HCT116 (cell line): ENCODE measurements at regions not wholly inside any gene's neighbourhood (a gene's known extent, or its start where the extent isn't known, plus 50 kb on each side); places are given as distances from the start of the nearest gene placed in this dataset.

Source experiments
- ATAC-seq: fragments of 200-7000 bp; cut with Tn5 transposase; 2 replicates; pipeline ENCODE4 v1.9.1; 2020; ENCODE audit warnings: mild to moderate bottlenecking, moderate library complexity
- BruUV-seq: library from RNA; stranded (reverse); fragments of 400-500 nt; replicated peaks from 2 replicates; lab custom pipeline; 2021; lab: Mats Ljungman, UMichigan
- CTCF ChIA-PET: fragments of 300-600 bp; sonication (Branson Sonifier 250); formaldehyde crosslinking; loops from one replicate; lab custom pipeline; 2021; ENCODE audit warnings: antibody characterized with exemption; lab: Charles Lee
- POLR2A ChIA-PET: fragments of 300-600, 350-600 bp; sonication (Branson Sonifier 250); formaldehyde crosslinking; loops from one replicate; lab custom pipeline; 2021; ENCODE audit warnings: antibody characterized with exemption; lab: Charles Lee
- RAD21 ChIA-PET, 2 experiments: fragments of 300-600 bp; sonication (Branson Sonifier 250); formaldehyde crosslinking; loops; one replicate each; lab custom pipeline; 2023; ENCODE audit warnings: low total read pairs in 2 of 2; ENCODE audit not compliant: uncharacterized antibody in 2 of 2, unreplicated experiment in 2 of 2, low non-redundant PET in 1 of 2; lab: Charles Lee
- DNase-seq: peaks from one replicate; pipeline ENCODE4 v3.0.0-alpha.2; 2010; ENCODE audit warnings: low read depth, low spot score
- H2AFZ ChIP-seq: fragments of 200-600 bp; shearing (Covaris generic), sonication (generic); 2 replicates; pipeline ENCODE4 v1.6.1; 2017; ENCODE audit warnings: low read depth, mixed run types, mixed read lengths, antibody characterized with exemption, low read length; ENCODE audit not compliant: poor library complexity, severe bottlenecking
- H3K27ac ChIP-seq: 2 replicates; pipeline ENCODE4 v1.5.1; 2012; ENCODE audit warnings: low read depth, low read length
- H3K27me3 ChIP-seq: fragments of 200-600 bp; sonication (generic); 2 replicates; pipeline ENCODE4 v1.6.1; 2016; ENCODE audit warnings: mixed run types, low read length, mixed read lengths; ENCODE audit not compliant: insufficient read depth
- H3K36me3 ChIP-seq, 2 experiments: fragments of 200-500 bp in 1 of 2; fragments of 200-600 bp in 1 of 2; sonication (Bioruptor generic) in 1 of 2; sonication (generic) in 1 of 2; 2 replicates each; pipeline versions ENCODE4 v1.5.1 to v1.6.1; 2014 to 2016; ENCODE audit warnings: low read length in 2 of 2, inconsistent platforms in 1 of 2, mixed read lengths in 1 of 2, mixed run types in 1 of 2; ENCODE audit not compliant: insufficient read depth in 2 of 2, control insufficient read depth in 1 of 2
- H3K4me1 ChIP-seq, 2 experiments: fragments of 200-600 bp in 1 of 2; sonication (generic) in 1 of 2; 2 replicates each; pipeline versions ENCODE4 v1.5.1 to v1.6.1; 2012 to 2017; ENCODE audit warnings: low read length in 2 of 2, inconsistent platforms in 1 of 2, mild to moderate bottlenecking in 1 of 2, mixed read lengths in 1 of 2, mixed run types in 1 of 2, moderate library complexity in 1 of 2; ENCODE audit not compliant: insufficient read depth in 2 of 2, control insufficient read depth in 1 of 2
- H3K4me2 ChIP-seq: fragments of 200-600 bp; sonication (generic); 2 replicates; pipeline ENCODE4 v1.6.1; 2017; ENCODE audit warnings: mixed run types, low read length, mixed read lengths
- H3K4me3 ChIP-seq, 2 experiments: fragments of 200-600 bp in 1 of 2; sonication (generic) in 1 of 2; replicated peaks in 1 of 2; 2 replicates each; pipeline ENCODE4 v1.5.1; 2011 to 2016; ENCODE audit warnings: low read length in 2 of 2, control low read depth in 1 of 2, low read depth in 1 of 2, mild to moderate bottlenecking in 1 of 2, mixed read lengths in 1 of 2, mixed run types in 1 of 2
- H3K79me2 ChIP-seq: fragments of 200-600 bp; sonication (generic); 2 replicates; pipeline ENCODE4 v1.6.1; 2017; ENCODE audit warnings: mild to moderate bottlenecking, mixed run types, low read length, moderate library complexity, mixed read lengths; ENCODE audit not compliant: insufficient read depth
- H3K9ac ChIP-seq: fragments of 200-600 bp; sonication (generic); 2 replicates; pipeline ENCODE4 v1.6.1; 2016; ENCODE audit warnings: low read length, mixed read lengths
- H3K9me2 ChIP-seq: fragments of 200-600 bp; sonication (generic), shearing (Covaris generic); 2 replicates; pipeline ENCODE4 v1.6.1; 2017; ENCODE audit warnings: mixed run types, mild to moderate bottlenecking, moderate library complexity; ENCODE audit not compliant: insufficient read depth
- H3K9me3 ChIP-seq, 2 experiments: fragments of 200-500 bp in 1 of 2; fragments of 200-600 bp in 1 of 2; sonication (Bioruptor generic) in 1 of 2; sonication (generic) in 1 of 2; 2 replicates each; pipeline ENCODE4 v1.6.1; 2014 to 2017; ENCODE audit warnings: low read length in 2 of 2, mixed read lengths in 2 of 2, inconsistent platforms in 1 of 2, low read depth in 1 of 2, mild to moderate bottlenecking in 1 of 2, mixed run types in 1 of 2, moderate library complexity in 1 of 2; ENCODE audit not compliant: control insufficient read depth in 1 of 2, insufficient read depth in 1 of 2
- H4K20me1 ChIP-seq: fragments of 200-600 bp; sonication (generic), shearing (Covaris generic); 2 replicates; pipeline ENCODE4 v1.6.1; 2017; ENCODE audit warnings: mixed run types, mild to moderate bottlenecking, moderate library complexity; ENCODE audit not compliant: insufficient read depth
- ATF3 ChIP-seq: IDR thresholded peaks from 2 replicates; pipeline ENCODE4 v1.6.1; 2012
- CBX3 ChIP-seq: IDR thresholded peaks from 2 replicates; pipeline ENCODE4 v1.6.1; 2012; ENCODE audit warnings: low read depth
- CEBPB ChIP-seq: IDR thresholded peaks from 2 replicates; pipeline ENCODE4 v1.6.1; 2012; ENCODE audit warnings: low read depth
- ELF1 ChIP-seq: IDR thresholded peaks from 2 replicates; pipeline ENCODE4 v1.6.1; 2012; ENCODE audit warnings: low read depth, borderline replicate concordance
- EZH2 ChIP-seq: fragments of 200-600 bp; sonication (generic); IDR thresholded peaks from 2 replicates; pipeline ENCODE4 v1.6.1; 2017; ENCODE audit warnings: antibody characterized with exemption, mixed run types
- EZH2phosphoT487 ChIP-seq: fragments of 200-600 bp; IDR thresholded peaks from 2 replicates; pipeline ENCODE4 v1.6.1; 2018; ENCODE audit warnings: antibody characterized with exemption, borderline replicate concordance
- FOSL1 ChIP-seq: IDR thresholded peaks from 2 replicates; pipeline ENCODE4 v1.6.1; 2012; ENCODE audit warnings: low read depth
- JUND ChIP-seq: IDR thresholded peaks from 2 replicates; pipeline ENCODE4 v1.6.1; 2012
- MAX ChIP-seq: IDR thresholded peaks from 2 replicates; pipeline ENCODE4 v1.6.1; 2012
- POLR2AphosphoS5 ChIP-seq: IDR thresholded peaks from 2 replicates; pipeline ENCODE4 v1.6.1; 2011; ENCODE audit warnings: mild to moderate bottlenecking, low read depth, low read length, moderate library complexity
- SIN3A ChIP-seq: IDR thresholded peaks from 2 replicates; pipeline ENCODE4 v1.6.1; 2012; ENCODE audit warnings: low read depth
- SRF ChIP-seq: IDR thresholded peaks from 2 replicates; pipeline ENCODE4 v1.6.1; 2012; ENCODE audit warnings: low read depth
- TCF7L2 ChIP-seq: IDR thresholded peaks from 2 replicates; pipeline ENCODE4 v1.7.0; 2011; ENCODE audit warnings: borderline replicate concordance, inconsistent platforms; ENCODE audit not compliant: insufficient read depth, insufficient read length; ENCODE audit errors: extremely low read depth
- YY1 ChIP-seq: IDR thresholded peaks from 2 replicates; pipeline ENCODE4 v1.6.1; 2011; ENCODE audit warnings: low read length, low read depth, moderate library complexity, mild to moderate bottlenecking; ENCODE audit not compliant: insufficient replicate concordance; ENCODE audit errors: extremely low read depth
- ZFX ChIP-seq: fragments of 450-650 bp; IDR thresholded peaks from 2 replicates; pipeline ENCODE4 v1.6.1; 2017
- intact Hi-C: fragments of 100-400 bp; cut with micrococcal nuclease; formaldehyde crosslinking; loops from 2 replicates; pipeline ENCODE4 v1.10.0; 2022
- TF ChIP-seq, protein P1 (sequence below): IDR thresholded peaks from 2 replicates; pipeline ENCODE4 v1.6.1; 2011; ENCODE audit warnings: mild to moderate bottlenecking, low read length, moderate library complexity; ENCODE audit not compliant: insufficient replicate concordance; ENCODE audit errors: extremely low read depth
- TF ChIP-seq, protein P2 (sequence below), 3 experiments: fragments of 200-600 bp in 1 of 3; sonication (generic) in 1 of 3; IDR thresholded peaks in 2 of 3; conservative IDR thresholded peaks in 1 of 3; 2 replicates each; pipeline ENCODE4 v1.5.1; 2012 to 2017; ENCODE audit warnings: low read depth in 2 of 3, low read length in 2 of 3, antibody characterized with exemption in 1 of 3, borderline replicate concordance in 1 of 3, control low read depth in 1 of 3, mild to moderate bottlenecking in 1 of 3, mixed read lengths in 1 of 3, mixed run types in 1 of 3, moderate library complexity in 1 of 3; ENCODE audit not compliant: insufficient read depth in 1 of 3

- TF ChIP-seq, protein P1, sequence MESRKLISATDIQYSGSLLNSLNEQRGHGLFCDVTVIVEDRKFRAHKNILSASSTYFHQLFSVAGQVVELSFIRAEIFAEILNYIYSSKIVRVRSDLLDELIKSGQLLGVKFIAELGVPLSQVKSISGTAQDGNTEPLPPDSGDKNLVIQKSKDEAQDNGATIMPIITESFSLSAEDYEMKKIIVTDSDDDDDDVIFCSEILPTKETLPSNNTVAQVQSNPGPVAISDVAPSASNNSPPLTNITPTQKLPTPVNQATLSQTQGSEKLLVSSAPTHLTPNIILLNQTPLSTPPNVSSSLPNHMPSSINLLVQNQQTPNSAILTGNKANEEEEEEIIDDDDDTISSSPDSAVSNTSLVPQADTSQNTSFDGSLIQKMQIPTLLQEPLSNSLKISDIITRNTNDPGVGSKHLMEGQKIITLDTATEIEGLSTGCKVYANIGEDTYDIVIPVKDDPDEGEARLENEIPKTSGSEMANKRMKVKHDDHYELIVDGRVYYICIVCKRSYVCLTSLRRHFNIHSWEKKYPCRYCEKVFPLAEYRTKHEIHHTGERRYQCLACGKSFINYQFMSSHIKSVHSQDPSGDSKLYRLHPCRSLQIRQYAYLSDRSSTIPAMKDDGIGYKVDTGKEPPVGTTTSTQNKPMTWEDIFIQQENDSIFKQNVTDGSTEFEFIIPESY: no peak
- TF ChIP-seq ATF3 (no peak), EZH2phosphoT487 (no peak), CEBPB (no peak), EZH2 (no peak), MAX (no peak)
Measured at GRCh38 chr1:56382929-56383328, 196.4 kb downstream of the PLPP3 start (continued).

DNA sequence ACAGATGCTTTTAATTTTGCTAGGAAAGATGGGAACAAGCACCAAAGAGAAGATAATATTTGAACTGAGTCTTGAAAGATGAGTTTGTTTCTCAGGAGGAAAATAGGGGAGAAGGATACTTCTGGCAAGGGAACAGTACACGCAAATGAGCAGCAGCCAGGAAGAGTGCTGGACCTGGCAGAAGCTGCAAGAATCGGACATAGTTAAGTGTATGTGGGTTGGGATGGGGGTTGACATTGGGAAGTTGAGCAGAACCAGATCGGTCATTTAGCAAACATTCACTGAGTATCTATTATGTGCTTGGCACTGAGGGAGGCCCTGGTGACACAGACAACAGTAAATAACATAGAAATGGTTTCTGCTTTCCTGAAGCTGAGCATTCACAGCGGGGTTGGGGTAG lies 198.8 kb downstream of the PLPP3 start:
- Histone ChIP-seq H3K4me1 (peaks cover 0 to 11% of the 10 kb centered on the region in 2 experiments; a peak in 3 of 4 replicates), H3K9ac (no peak overlapping the region), H4K20me1 (no peaks in the 10 kb centered on the region)
- intact Hi-C loops: no loop called here
- no peak for TF ChIP-seq FOSL1
- TF ChIP-seq YY1: no peak
- no peak for TF ChIP-seq CEBPB
- no peak for TF ChIP-seq MAX
- TF ChIP-seq, protein P2, sequence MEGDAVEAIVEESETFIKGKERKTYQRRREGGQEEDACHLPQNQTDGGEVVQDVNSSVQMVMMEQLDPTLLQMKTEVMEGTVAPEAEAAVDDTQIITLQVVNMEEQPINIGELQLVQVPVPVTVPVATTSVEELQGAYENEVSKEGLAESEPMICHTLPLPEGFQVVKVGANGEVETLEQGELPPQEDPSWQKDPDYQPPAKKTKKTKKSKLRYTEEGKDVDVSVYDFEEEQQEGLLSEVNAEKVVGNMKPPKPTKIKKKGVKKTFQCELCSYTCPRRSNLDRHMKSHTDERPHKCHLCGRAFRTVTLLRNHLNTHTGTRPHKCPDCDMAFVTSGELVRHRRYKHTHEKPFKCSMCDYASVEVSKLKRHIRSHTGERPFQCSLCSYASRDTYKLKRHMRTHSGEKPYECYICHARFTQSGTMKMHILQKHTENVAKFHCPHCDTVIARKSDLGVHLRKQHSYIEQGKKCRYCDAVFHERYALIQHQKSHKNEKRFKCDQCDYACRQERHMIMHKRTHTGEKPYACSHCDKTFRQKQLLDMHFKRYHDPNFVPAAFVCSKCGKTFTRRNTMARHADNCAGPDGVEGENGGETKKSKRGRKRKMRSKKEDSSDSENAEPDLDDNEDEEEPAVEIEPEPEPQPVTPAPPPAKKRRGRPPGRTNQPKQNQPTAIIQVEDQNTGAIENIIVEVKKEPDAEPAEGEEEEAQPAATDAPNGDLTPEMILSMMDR (IDR thresholded peaks at IDR 0.05 in 2 of 3, conservative IDR thresholded peaks at IDR 0.05 in 1 of 3; ENCODE audit: borderline replicate concordance in 1 of 3, insufficient read depth in 1 of 3, low read depth in 2 of 3, low read length in 2 of 3): no peak
- TF ChIP-seq SIN3A: no peak
- no peak for TF ChIP-seq EZH2
- TF ChIP-seq POLR2AphosphoS5: no peak
- TF ChIP-seq CBX3: no peak
- TF ChIP-seq, protein P1: no peak
- no peak for TF ChIP-seq ELF1
- TF ChIP-seq JUND: no peak
- no peak for TF ChIP-seq SRF
- no peak for TF ChIP-seq EZH2phosphoT487
- no peak for TF ChIP-seq ZFX
- no peak for TF ChIP-seq TCF7L2
- TF ChIP-seq, all 23 proteins: peak for 0
- ChIA-PET POLR2A (no interaction called here), CTCF (no interaction called here), RAD21 (no interaction called here)
- H3K9me3 ChIP-seq: no peaks in the 10 kb centered on the region
- no peak overlapping the region for H2AFZ ChIP-seq
- H3K4me2 ChIP-seq: no peak overlapping the region
- DNase-seq: no peak
- no peaks in the 10 kb centered on the region for H3K79me2 ChIP-seq
- BruUV-seq: no TSS peak
- no peak overlapping the region for H3K4me3 ChIP-seq
- H3K27me3 ChIP-seq: peaks cover 15% of the 10 kb centered on the region
- H3K36me3 ChIP-seq: no peaks in the 10 kb centered on the region
- no peaks in the 10 kb centered on the region for H3K9me2 ChIP-seq
- ATAC-seq: no peak
- H3K27ac ChIP-seq: no peak overlapping the region
